Lower leg skin (tissue), 3 donors: ENCODE measurements at regions not wholly inside any gene's neighbourhood (a gene's known extent, or its start where the extent isn't known, plus 50 kb on each side); places are given as distances from the start of the nearest gene placed in this dataset.

ENCODE experiments used
- CTCF ChIP-seq, 3 donors: fragments of 450-650 bp; IDR thresholded peaks; one replicate each; pipeline ENCODE4 v1.5.1; 2016; ENCODE audit warnings: antibody characterized with exemption in 3 of 3, mild to moderate bottlenecking in 3 of 3, moderate library complexity in 2 of 3
- POLR2A ChIP-seq, 2 donors: fragments of 450-650 bp; IDR thresholded peaks; one replicate each; pipeline ENCODE4 v1.6.1; 2016 to 2017; ENCODE audit warnings: antibody characterized with exemption in 2 of 2, mild to moderate bottlenecking in 1 of 2, moderate library complexity in 1 of 2

- TF ChIP-seq CTCF (IDR thresholded peaks at IDR 0.05) (no peak), POLR2A (IDR thresholded peaks at IDR 0.05) (no peak)
These were observed 51.0 kb upstream of the SNAP25 start for GRCh38 chr20:10167594-10167993.
